Putamen (tissue), 1 donor: ENCODE measurements at regions not wholly inside any gene's neighbourhood (a gene's known extent, or its start where the extent isn't known, plus 50 kb on each side); places are given as distances from the start of the nearest gene placed in this dataset.
A peak's percentile ranks its signal among the peaks of the same experiment; 100 is the strongest.

ENCODE experiments used
- DNase-seq: peaks from one replicate; pipeline ENCODE4 v3.0.0-alpha.2; 2016; ENCODE audit warnings: low spot score

- no peak for DNase-seq
Measured at GRCh38 chr2:205902041-205902899, 183.7 kb downstream of the INO80D start.

DNA sequence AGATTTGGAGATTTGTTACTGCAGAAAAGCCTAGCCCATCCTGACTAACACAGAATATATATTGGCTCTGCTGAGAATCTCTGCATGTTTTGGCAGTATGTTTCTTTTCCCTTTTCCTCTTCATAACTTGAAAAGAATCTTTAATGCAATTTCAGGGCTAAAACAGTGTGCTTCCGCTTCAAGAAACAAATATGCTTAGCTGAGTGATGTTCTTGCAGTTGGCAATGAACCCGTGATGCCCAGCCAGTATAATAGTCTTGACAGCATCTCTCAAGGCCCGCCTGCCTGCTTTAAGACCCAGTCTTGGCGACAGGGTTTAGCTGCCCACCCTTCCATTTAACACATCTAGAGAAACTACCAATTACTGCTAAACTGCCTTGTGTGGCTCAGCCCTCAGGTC is 184.5 kb downstream of the INO80D start:
- no peak for DNase-seq

DNA sequence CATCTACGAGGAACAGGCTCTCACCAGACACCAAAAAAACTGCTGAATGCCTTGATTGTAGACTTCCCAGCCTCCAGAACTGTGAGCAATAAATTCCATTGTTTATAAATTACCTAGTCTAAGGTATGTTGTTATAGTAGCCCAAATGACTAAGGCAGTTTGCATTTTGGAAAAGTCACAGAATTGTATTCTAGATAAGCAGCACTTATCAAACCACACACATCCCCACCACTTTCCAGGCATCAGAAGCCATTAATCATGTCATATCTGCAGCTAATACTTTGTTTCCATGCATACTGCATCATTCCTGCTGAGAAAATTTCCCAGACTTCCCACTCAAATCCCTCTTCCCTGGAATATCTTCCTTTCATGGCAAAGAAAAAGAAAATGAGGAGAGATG is 187.2 kb downstream of the INO80D start:
- no peak for DNase-seq

- DNase-seq = no peak
Measured at GRCh38 chr2:205895981-205896655, 189.9 kb downstream of the INO80D start.

GRCh38 chr2:205892665-205893259 is 193.2 kb downstream of the INO80D start:
- DNase-seq = no peak

DNA sequence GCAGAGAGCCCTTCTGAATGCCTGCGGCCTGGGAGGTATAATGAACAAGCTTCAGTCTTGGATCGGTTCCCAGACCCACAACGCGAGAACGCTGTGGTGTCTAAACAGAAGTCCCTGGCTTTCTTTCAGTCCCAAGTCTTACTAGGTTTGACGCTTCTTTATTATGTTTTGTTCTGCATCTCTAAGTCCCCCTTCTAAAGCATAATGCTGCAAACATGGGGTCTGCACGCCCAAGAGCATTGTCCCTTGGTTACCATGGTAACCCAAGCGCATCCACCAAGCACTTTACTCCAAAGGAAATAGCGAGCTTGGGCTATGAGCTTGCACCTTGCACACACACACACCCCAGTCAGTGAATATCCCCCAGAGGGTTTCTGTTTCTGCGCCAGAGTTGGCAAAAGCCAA is 193.7 kb downstream of the INO80D start:
- no peak for DNase-seq

DNA sequence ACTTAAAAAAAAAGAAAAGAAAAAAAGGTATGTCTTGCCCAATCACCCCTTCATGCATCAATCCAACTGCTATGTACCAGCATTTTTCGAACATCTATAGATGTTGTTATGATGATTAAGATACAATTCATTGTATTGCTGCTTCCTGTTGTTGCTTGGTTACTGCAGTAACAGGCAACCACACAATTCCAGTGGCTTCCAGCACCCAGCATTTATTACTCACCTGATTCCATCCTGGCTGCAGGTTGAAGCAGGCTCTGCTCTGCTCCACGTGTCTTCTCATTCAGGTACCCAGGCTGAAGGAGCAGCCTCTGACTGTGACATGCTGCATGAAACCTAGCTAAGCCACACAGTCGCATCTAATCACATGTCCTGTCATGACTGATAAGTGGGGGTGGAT is 196.9 kb downstream of the INO80D start:
- no peak for DNase-seq

GRCh38 chr2:205887637-205888036 is 198.3 kb downstream of the INO80D start:
- DNase-seq = no peak

DNA sequence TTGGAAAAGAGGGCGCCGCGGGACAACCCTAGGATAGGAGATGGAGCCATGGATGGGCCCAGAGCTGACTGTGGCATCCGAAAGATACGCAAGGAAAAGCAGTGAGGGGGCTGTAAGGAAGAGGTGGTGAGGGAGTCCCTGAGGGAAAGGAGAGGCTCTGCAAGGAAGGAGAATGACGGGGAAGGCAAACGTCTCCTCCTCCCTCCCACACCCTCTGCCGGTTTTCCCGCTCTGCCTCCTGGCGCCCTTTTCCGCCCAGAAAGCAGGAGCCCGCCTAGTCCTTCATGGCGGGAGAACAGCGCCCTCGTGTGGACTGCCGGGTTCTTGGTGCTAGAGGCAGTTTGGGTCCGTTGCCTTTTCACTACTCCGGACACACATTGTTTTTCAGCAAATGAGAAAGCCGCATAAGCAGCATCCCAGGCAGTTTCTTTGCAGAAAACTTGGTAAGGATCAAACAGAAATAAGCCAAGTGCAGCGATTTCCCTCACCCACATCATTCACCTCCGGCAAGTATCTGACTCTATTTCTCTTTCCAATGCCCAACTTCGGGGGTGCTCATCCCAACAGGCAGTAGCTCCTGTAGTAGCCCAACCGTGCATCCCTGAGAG is 200.4 kb downstream of the INO80D start:
- DNase-seq = peak; percentile 72

DNA sequence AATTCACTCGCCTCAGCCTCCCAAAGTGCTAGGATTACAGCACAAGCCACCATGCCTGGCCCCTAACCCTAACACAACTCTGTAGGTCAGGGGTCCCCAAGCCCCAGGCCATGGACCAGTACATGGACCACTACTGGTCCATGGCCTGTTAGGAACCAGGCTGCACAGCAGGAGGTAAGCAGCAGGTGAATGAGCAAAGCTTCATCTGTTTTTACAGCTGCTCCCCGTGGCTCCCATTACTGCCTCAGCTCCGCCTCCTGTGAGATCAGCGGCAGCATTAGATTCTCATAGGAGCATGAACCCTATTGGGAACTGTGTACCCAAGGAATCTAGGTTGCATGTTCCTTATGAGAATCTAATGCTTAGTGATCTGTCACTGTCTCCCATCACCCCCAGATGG is 201.7 kb downstream of the NRP2 start:
- DNase-seq = no peak

DNA sequence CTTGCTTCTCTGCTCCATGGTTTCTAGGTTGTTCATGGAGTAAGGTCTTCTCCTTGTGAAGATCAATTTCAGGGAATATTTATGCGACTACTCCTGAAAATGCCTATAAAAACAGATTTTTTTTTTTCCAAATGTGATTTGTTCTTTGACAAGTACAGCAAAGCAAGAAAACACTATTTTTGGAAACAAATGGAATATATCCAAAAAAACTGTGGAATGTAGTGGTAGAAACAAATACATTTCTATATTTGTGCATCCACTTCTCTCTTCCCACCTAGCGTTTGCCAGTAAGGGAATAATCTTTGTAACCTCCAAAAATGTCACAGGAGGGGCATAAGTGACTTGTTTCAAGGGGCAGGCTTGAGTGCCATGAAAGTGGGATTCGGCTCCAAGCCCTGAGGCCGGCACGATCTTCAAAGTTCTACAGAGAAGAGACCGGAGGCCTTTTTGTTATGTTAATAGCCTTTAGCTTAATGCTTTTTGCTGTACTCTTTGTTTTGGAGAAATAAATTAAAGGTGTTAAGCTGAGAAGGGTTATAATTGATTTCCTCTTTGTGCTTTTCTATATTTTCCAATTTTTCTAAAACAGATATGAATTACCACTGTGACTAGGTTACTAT is 200.6 kb downstream of the NRP2 start:
- DNase-seq = no peak

DNA sequence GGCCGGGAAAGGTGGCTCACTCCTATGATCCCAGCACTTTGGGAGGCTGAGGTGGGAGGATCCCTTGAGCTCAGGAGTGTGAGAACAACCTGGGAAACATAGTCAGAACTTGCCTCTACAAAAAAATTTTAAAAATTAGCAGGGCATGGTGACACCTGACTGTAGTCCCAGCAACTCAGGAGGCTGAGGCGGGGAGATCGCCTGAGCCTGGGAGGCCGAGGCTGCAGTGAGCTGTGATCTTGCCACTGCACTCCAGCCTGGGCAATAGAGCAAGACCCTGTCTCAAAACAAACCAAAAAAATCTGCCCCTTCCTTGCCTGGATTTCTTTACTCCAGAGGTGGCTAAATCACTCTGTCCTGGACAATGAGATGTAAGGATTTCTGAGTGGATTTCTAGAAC is 197.7 kb downstream of the NRP2 start:
- no peak for DNase-seq

DNA sequence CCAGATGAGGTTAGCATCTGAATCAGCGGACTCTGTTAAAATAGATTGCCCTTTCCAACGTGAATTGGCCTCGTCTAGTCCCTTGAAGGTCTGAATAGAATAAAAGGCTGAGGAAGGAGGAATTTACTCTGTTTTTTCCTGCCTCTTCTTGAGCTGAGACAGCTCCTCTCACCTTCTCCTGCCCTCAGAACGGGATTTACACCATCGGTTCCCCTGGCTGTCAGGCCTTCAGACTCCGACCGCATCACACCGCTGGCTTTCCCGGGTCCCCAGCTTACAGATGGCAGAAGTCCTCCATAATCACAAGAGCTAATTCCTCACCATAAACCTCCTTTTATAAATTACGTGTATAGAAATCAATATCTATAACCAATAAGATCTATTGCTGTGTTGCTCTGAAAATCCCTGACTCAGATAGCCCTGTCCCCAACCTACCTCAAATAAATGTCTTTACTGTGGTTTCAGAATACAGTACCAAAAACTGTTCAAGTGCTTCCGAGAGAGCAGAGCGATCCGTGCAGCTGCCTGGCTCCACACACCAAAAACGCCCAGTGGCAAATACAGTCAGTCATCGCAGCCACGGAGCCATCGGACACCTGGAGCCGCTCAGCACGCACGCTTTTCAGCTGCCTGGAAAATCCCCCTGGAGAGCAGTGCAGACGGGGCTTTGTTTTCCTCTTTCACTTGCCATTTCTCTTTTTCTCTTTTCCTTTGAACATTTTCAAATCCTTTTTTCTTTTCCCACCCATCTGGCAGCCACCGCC is 196.9 kb downstream of the NRP2 start:
- DNase-seq = no peak

GRCh38 chr2:205877496-205877895 is 195.2 kb downstream of the NRP2 start:
- no peak for DNase-seq

- no peak for DNase-seq
Measured at GRCh38 chr2:205876127-205876526, 193.8 kb downstream of the NRP2 start.

GRCh38 chr2:205872716-205873115 is 190.4 kb downstream of the NRP2 start:
- no peak for DNase-seq

DNA sequence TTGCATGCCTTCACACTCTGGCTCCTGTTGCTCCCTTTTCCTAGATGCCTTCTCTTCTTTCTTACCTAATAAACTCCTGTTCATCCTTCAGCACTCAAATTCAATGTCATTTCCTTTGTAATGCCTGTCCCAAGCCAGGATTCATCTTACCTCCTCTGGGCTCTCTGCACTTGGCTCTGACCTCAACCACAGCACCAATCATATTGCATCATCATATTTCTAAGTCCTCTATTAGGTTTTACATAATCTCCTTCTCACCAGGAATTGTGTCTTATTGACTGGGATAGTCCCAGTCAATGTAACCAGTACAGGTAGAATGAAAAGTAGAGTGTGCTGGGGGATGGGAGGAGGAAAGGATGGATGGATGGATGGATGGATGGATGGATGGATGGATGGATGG is 187.1 kb downstream of the NRP2 start:
- DNase-seq = no peak

GRCh38 chr2:205868773-205869333 is 186.6 kb downstream of the NRP2 start:
- DNase-seq = no peak

- DNase-seq = no peak
Measured at GRCh38 chr2:205868053-205868452, 185.8 kb downstream of the NRP2 start.

- no peak for DNase-seq
Measured at GRCh38 chr2:205867371-205867770, 185.1 kb downstream of the NRP2 start.

DNA sequence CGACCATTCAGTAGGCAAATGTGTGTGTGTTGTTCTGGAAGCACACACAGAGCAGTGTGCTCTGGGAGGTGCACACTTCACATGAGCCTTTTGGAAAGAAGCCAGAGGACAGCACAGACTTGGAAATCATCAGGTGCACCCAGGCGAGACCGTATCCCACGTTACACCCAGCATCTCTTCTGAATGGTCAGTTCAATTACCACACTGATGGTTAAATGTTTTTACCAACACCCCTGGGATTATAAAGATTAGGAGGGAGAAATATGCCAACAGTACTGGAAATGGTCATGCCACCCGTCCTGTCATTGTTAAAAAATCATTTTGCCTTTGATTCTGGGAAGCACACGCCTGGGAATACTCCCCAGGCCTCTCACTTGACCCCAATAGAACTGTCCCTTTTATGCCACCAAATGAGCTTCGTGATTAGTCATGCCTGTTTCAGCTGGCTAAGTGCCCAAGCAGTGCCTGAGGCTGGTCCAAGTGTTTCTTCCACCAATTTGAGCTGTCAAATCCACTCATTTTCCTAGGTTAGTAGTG is 183.7 kb downstream of the NRP2 start:
- peak; percentile 6 for DNase-seq
